ENCODE measurements at regions not wholly inside any gene's neighbourhood (a gene's known extent, or its start where the extent isn't known, plus 50 kb on each side); places are given as distances from the start of the nearest gene placed in this dataset.

GRCh38 chrX:124249345-124249744 is 83.1 kb upstream of the TEX13D start:
- TF ChIP-seq CTCF (IDR thresholded peaks at IDR 0.05) (no peak), POLR2A (IDR thresholded peaks at IDR 0.05) (no peak)
